Right cardiac atrium (tissue), 5 donors: ENCODE measurements at regions not wholly inside any gene's neighbourhood (a gene's known extent, or its start where the extent isn't known, plus 50 kb on each side); places are given as distances from the start of the nearest gene placed in this dataset.
"Not testable (repeated sequence)": the region's sequence is repeated elsewhere in the genome, so short reads cannot be mapped to it uniquely, and the experiment has no call there.

Experiments
- ATAC-seq, 2 donors: fragments of 200-7000 bp; cut with Tn5 transposase; one replicate each; pipeline versions ENCODE4 v1.8.0 to v1.9.1; 2020; ENCODE audit warnings: moderate library complexity in 2 of 2, mild to moderate bottlenecking in 1 of 2
- DNase-seq, 3 donors: peaks; one replicate each; pipeline ENCODE4 v3.0.0-alpha.2; 2020
- H3K27ac ChIP-seq: one replicate; pipeline ENCODE4 v1.5.1; 2013; ENCODE audit warnings: mild to moderate bottlenecking, low read length, control low read depth, moderate library complexity
- H3K27me3 ChIP-seq: one replicate; pipeline ENCODE4 v1.6.1; 2013; ENCODE audit not compliant: control insufficient read depth, insufficient read depth
- H3K4me1 ChIP-seq: one replicate; pipeline ENCODE4 v1.6.1; 2013; ENCODE audit warnings: low read length; ENCODE audit not compliant: control insufficient read depth, insufficient read depth
- H3K4me3 ChIP-seq: one replicate; pipeline ENCODE4 v1.5.1; 2013; ENCODE audit warnings: low read length, control low read depth
- H3K9me3 ChIP-seq: one replicate; pipeline ENCODE4 v1.6.1; 2013; ENCODE audit warnings: low read length; ENCODE audit not compliant: control insufficient read depth
- WGBS: extraction: QIAGEN DNeasy Blood & Tissue Kit; methylation state at CpG from one replicate; pipeline ENCODE4 v1.1.7; 2013; 5-methylcytosine and 5-hydroxymethylcytosine counted together
- intact Hi-C, 4 donors: fragments of 100-400 bp; cut with DNase I; formaldehyde crosslinking; loops; one replicate each; pipeline versions ENCODE4 v1.11.0 to v1.14.0; 2022 to 2023
- donor health status: healthy with polysubstance abuse.
- donor health status: DM: no; HTN: yes; CAD: no.
- donor health status: DM: no; HTN: no; CAD: no.
- donor health status: DM: no; HTN: yes; CAD: no; lungs with severe emphysema.
- donor health status: DM: yes; HTN: yes; CAD: no.

- Histone ChIP-seq H3K9me3 (no peaks in the 10 kb centered on the region), H3K27ac (no peak overlapping the region), H3K4me1 (no peaks in the 10 kb centered on the region), H3K27me3 (no peaks in the 10 kb centered on the region), H3K4me3 (no peak overlapping the region)
- WGBS = 55% methylated on average over 2 of the region's 2 CpGs
- intact Hi-C loops = no loop called here
- DNase-seq = no peak
- ATAC-seq = no peak
Measured at GRCh38 chr5:174972291-174972690, 247.9 kb downstream of the MSX2 start.

GRCh38 chr5:174971210-174971609 is 246.8 kb downstream of the MSX2 start:
- no peak overlapping the region for H3K4me3 ChIP-seq
- no peaks in the 10 kb centered on the region for H3K9me3 ChIP-seq
- no peaks in the 10 kb centered on the region for H3K27me3 ChIP-seq
- no peak for DNase-seq
- H3K4me1 ChIP-seq = no peaks in the 10 kb centered on the region
- no peak for ATAC-seq
- intact Hi-C loops = no loop called here
- H3K27ac ChIP-seq = no peak overlapping the region

GRCh38 chr5:174970502-174970901 is 246.1 kb downstream of the MSX2 start:
- no peaks in the 10 kb centered on the region for H3K4me1 ChIP-seq
- DNase-seq = no peak
- H3K9me3 ChIP-seq = no peaks in the 10 kb centered on the region
- H3K4me3 ChIP-seq = no peak overlapping the region
- no peak overlapping the region for H3K27ac ChIP-seq
- WGBS = 66% methylated on average over 4 of the region's 4 CpGs
- ATAC-seq = no peak
- H3K27me3 ChIP-seq = no peaks in the 10 kb centered on the region
- intact Hi-C loops = no loop called here

GRCh38 chr5:174953871-174954270 is 229.5 kb downstream of the MSX2 start:
- WGBS = 67% methylated on average over 6 of the region's 6 CpGs
- H3K9me3 ChIP-seq = no peaks in the 10 kb centered on the region
- no peaks in the 10 kb centered on the region for H3K4me1 ChIP-seq
- H3K4me3 ChIP-seq = no peak overlapping the region
- intact Hi-C loops = loop anchor here (5.0 kb wide), 4 partner anchors 488 to 508 kb away; partner anchors contain the start of gene DRD1 (in 2 of the 4)
- no peaks in the 10 kb centered on the region for H3K27me3 ChIP-seq
- ATAC-seq (no peak), DNase-seq (no peak)
- H3K27ac ChIP-seq = no peak overlapping the region

- peak; percentile 84 to 87 for ATAC-seq
- H3K27ac ChIP-seq = no peak overlapping the region
- intact Hi-C loops = loop anchor here (5.0 kb wide), 4 partner anchors 491 to 511 kb away; partner anchors contain the start of gene DRD1 (in 2 of the 4)
- no peaks in the 10 kb centered on the region for H3K4me1 ChIP-seq
- 24% methylated on average over 5 of the region's 5 CpGs for WGBS
- peak in 2 of 3 donors; percentile 49 to 63 for DNase-seq
- H3K4me3 ChIP-seq = no peak overlapping the region
- no peaks in the 10 kb centered on the region for H3K9me3 ChIP-seq
- no peaks in the 10 kb centered on the region for H3K27me3 ChIP-seq
Measured at GRCh38 chr5:174951151-174951780, 226.9 kb downstream of the MSX2 start.

GRCh38 chr5:174947548-174947947 is 223.2 kb downstream of the MSX2 start:
- Histone ChIP-seq H3K4me1 (no peaks in the 10 kb centered on the region), H3K4me3 (no peak overlapping the region), H3K27me3 (no peaks in the 10 kb centered on the region), H3K27ac (no peak overlapping the region), H3K9me3 (no peaks in the 10 kb centered on the region)
- ATAC-seq = no peak
- no peak for DNase-seq
- intact Hi-C loops = no loop called here
- 45% methylated on average over 1 of the region's 1 CpG for WGBS

- Histone ChIP-seq H3K27ac (no peak overlapping the region), H3K4me1 (no peaks in the 10 kb centered on the region), H3K27me3 (no peaks in the 10 kb centered on the region), H3K4me3 (no peak overlapping the region), H3K9me3 (no peaks in the 10 kb centered on the region)
- intact Hi-C loops = no loop called here
- ATAC-seq (no peak), DNase-seq (no peak)
- 68% methylated on average over 7 of the region's 7 CpGs for WGBS
Measured at GRCh38 chr5:174945853-174946252, 221.5 kb downstream of the MSX2 start.

GRCh38 chr5:174943785-174944184 is 219.4 kb downstream of the MSX2 start:
- H3K27ac ChIP-seq = no peak overlapping the region
- H3K4me3 ChIP-seq = no peak overlapping the region
- intact Hi-C loops = no loop called here
- H3K27me3 ChIP-seq = peaks cover 2% of the 10 kb centered on the region
- WGBS = 67% methylated on average over 3 of the region's 3 CpGs
- no peaks in the 10 kb centered on the region for H3K4me1 ChIP-seq
- no peak for DNase-seq
- ATAC-seq = no peak
- no peaks in the 10 kb centered on the region for H3K9me3 ChIP-seq

GRCh38 chr5:174943002-174943401 is 218.6 kb downstream of the MSX2 start:
- H3K9me3 ChIP-seq, H3K4me1 ChIP-seq, DNase-seq, H3K4me3 ChIP-seq, ATAC-seq, H3K27me3 ChIP-seq, intact Hi-C loops, H3K27ac ChIP-seq: not testable (repeated sequence)
- 97% methylated on average over 1 of the region's 1 CpG for WGBS

GRCh38 chr5:174937201-174938123 is 213.1 kb downstream of the MSX2 start:
- Histone ChIP-seq H3K9me3 (no peaks in the 10 kb centered on the region), H3K27me3 (peaks cover 2% of the 10 kb centered on the region), H3K4me3 (no peak overlapping the region), H3K4me1 (no peaks in the 10 kb centered on the region), H3K27ac (no peak overlapping the region)
- 77% methylated on average over 6 of the region's 6 CpGs for WGBS
- intact Hi-C loops = loop anchor here in 1 of 4 donors (2.0 to 5.0 kb wide), 2 partner anchors 27 to 520 kb away; no protein-coding TSS in a partner anchor
- no peak for ATAC-seq
- peak in 1 of 3 donors; percentile 40 for DNase-seq

- Histone ChIP-seq H3K4me1 (no peaks in the 10 kb centered on the region), H3K4me3 (no peak overlapping the region), H3K27ac (no peak overlapping the region), H3K9me3 (no peaks in the 10 kb centered on the region), H3K27me3 (peaks cover 2% of the 10 kb centered on the region)
- 22% methylated on average over 9 of the region's 9 CpGs for WGBS
- intact Hi-C loops = loop anchor here in 1 of 4 donors (2.0 to 5.0 kb wide), 2 partner anchors 25 to 519 kb away; no protein-coding TSS in a partner anchor
- peak; percentile 48 to 76 (median 72) for DNase-seq
- peak; percentile 57 to 69 for ATAC-seq
Measured at GRCh38 chr5:174935854-174936474, 211.6 kb downstream of the MSX2 start.
